ENCODE measurements at regions not wholly inside any gene's neighbourhood (a gene's known extent, or its start where the extent isn't known, plus 50 kb on each side); places are given as distances from the start of the nearest gene placed in this dataset.

DNA sequence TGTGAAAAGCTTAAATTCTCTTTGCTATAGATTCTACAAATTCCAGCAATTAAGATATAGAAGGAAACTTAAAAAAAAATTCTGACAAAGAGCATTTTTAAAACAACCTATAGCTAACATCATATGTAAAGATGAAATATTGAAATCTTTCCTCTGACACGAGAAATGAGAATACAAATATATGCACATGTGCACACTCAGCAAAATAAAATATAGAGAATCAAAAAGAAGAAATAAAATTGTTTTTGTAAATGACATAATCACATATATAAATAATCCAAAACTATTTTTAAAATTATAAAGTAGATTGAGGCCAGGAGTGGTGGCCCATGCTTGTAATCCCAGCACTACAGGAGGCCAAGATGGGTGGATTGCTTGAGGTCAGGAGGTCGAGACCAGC lies 265.1 kb downstream of the IRX2 start:
- no peaks in the 10 kb centered on the region for H3K4me1 ChIP-seq (ENCODE audit: control insufficient read depth, insufficient read depth, low read length, poor library complexity, severe bottlenecking)
- 63 to 100% methylated on average over 1 of the region's 2 CpGs for WGBS, 2 experiments (ENCODE audit: insufficient coverage in 2 of 2)
- no peak overlapping the region for H3K4me3 ChIP-seq (ENCODE audit: extremely low read depth, insufficient read depth, low read length, poor library complexity, severe bottlenecking)
- H3K27ac ChIP-seq (ENCODE audit: low read depth, low read length, severe bottlenecking): no peak overlapping the region
- no peaks in the 10 kb centered on the region for H3K36me3 ChIP-seq (ENCODE audit: control insufficient read depth, insufficient read depth, low read length)
- peaks cover 11% of the 10 kb centered on the region for H3K9me3 ChIP-seq (ENCODE audit: control insufficient read depth, low read length)

DNA sequence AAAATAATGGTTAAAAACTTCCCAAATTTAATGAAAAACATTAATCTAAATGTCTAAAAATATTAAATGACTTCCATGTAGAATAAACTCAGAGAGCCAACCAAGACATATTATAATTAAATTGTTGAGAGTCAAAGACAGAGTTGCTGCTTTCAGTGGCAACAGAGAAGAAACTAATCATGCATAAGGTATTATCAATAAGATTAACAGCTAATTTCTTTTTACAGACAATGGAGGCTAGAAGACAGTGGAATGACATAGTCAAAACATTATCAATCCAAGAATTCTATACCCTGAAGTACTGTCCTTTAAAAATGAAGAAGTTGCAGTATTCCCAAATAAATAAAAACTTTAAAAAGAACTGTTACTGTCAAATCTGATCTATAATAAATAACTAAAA lies 268.7 kb downstream of the IRX2 start:
- Histone ChIP-seq H3K36me3 (ENCODE audit: control insufficient read depth, insufficient read depth, low read length) (no peaks in the 10 kb centered on the region), H3K9me3 (ENCODE audit: control insufficient read depth, low read length) (peaks cover 11% of the 10 kb centered on the region), H3K27ac (ENCODE audit: low read depth, low read length, severe bottlenecking) (no peak overlapping the region), H3K4me1 (ENCODE audit: control insufficient read depth, insufficient read depth, low read length, poor library complexity, severe bottlenecking) (no peaks in the 10 kb centered on the region), H3K4me3 (ENCODE audit: extremely low read depth, insufficient read depth, low read length, poor library complexity, severe bottlenecking) (no peak overlapping the region)

DNA sequence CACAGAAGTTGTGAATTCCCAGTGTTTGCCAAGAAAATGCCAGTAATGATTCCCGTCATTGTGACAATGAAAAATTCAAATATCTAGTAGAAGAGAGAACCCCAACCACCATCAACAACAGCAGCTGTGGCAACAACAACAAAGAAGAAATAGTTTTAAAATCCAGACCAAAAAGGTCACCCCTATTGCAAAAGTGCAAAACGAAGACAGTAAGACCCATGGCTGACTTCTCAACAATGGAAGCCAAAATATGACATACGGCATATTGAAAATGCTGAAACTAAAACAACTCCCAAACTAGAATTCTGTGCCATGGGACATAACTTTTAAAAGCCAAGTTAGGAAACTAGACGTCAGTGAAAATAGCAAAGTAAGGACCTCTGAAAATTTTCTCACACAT lies 270.6 kb downstream of the IRX2 start:
- WGBS, 2 experiments (ENCODE audit: insufficient coverage in 2 of 2): 77 to 83% methylated on average over 1 to 4 of the region's 4 CpGs
- no peaks in the 10 kb centered on the region for H3K4me1 ChIP-seq (ENCODE audit: control insufficient read depth, insufficient read depth, low read length, poor library complexity, severe bottlenecking)
- no peak overlapping the region for H3K4me3 ChIP-seq (ENCODE audit: extremely low read depth, insufficient read depth, low read length, poor library complexity, severe bottlenecking)
- H3K9me3 ChIP-seq (ENCODE audit: control insufficient read depth, low read length): peaks cover 11% of the 10 kb centered on the region
- H3K27ac ChIP-seq (ENCODE audit: low read depth, low read length, severe bottlenecking): no peak overlapping the region
- no peaks in the 10 kb centered on the region for H3K36me3 ChIP-seq (ENCODE audit: control insufficient read depth, insufficient read depth, low read length)

DNA sequence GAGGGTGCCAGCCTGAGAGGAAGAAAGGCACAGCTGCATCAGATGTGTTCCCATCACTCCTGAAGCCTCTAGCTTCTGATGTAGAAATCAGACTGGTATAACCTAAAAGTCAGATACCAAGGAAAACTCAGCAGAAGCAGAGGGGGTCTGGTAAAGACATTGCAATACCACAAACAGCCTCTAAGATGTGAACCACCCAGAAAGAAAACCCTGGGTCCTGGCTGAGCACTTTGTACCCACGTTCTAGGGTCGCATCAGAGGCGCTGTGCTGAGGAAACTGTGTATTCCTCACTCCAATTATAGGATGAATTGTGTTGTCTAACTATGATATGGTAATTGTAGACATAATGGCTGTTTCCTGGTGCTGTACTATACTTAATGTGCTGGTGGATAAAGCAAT lies 275.6 kb downstream of the IRX2 start:
- no peaks in the 10 kb centered on the region for H3K9me3 ChIP-seq (ENCODE audit: control insufficient read depth, low read length)
- H3K36me3 ChIP-seq (ENCODE audit: control insufficient read depth, insufficient read depth, low read length): no peaks in the 10 kb centered on the region
- no peaks in the 10 kb centered on the region for H3K4me1 ChIP-seq (ENCODE audit: control insufficient read depth, insufficient read depth, low read length, poor library complexity, severe bottlenecking)
- no peak overlapping the region for H3K4me3 ChIP-seq (ENCODE audit: extremely low read depth, insufficient read depth, low read length, poor library complexity, severe bottlenecking)
- H3K27ac ChIP-seq (ENCODE audit: low read depth, low read length, severe bottlenecking): no peak overlapping the region
- WGBS, 2 experiments (ENCODE audit: insufficient coverage in 2 of 2): 81% methylated on average over 3 of the region's 3 CpGs; no CpG with 5 or more reads in 1 of the 2 experiments

DNA sequence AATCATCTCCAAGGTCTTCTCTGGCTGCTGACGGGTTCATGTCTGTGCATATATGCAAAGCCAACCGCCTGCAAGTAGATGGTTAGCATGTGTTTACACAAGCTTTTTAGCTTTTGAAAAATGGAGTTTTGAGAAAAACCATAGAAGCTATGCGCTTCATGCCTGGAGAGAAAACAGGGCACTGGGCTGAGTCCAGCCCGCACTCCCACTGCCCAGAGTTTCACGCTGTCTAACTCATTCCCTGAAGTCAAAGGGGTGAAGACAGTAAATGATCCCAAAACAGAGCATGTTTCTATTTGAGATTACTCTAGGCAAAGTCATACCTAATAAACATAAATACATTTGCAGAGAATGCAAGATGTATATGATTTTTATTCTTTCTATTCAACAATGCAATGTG lies 278.8 kb downstream of the IRX2 start:
- no peaks in the 10 kb centered on the region for H3K4me1 ChIP-seq (ENCODE audit: control insufficient read depth, insufficient read depth, low read length, poor library complexity, severe bottlenecking)
- 76 to 80% methylated on average over 1 to 2 of the region's 5 CpGs for WGBS, 2 experiments (ENCODE audit: insufficient coverage in 2 of 2)
- no peak overlapping the region for H3K27ac ChIP-seq (ENCODE audit: low read depth, low read length, severe bottlenecking)
- no peaks in the 10 kb centered on the region for H3K9me3 ChIP-seq (ENCODE audit: control insufficient read depth, low read length)
- no peaks in the 10 kb centered on the region for H3K36me3 ChIP-seq (ENCODE audit: control insufficient read depth, insufficient read depth, low read length)
- H3K4me3 ChIP-seq (ENCODE audit: extremely low read depth, insufficient read depth, low read length, poor library complexity, severe bottlenecking): no peak overlapping the region

GRCh38 chr5:2471152-2471879 lies 280.2 kb downstream of the IRX2 start:
- Histone ChIP-seq H3K4me3 (ENCODE audit: extremely low read depth, insufficient read depth, low read length, poor library complexity, severe bottlenecking) (no peak overlapping the region), H3K9me3 (ENCODE audit: control insufficient read depth, low read length) (no peaks in the 10 kb centered on the region), H3K4me1 (ENCODE audit: control insufficient read depth, insufficient read depth, low read length, poor library complexity, severe bottlenecking) (no peaks in the 10 kb centered on the region), H3K27ac (ENCODE audit: low read depth, low read length, severe bottlenecking) (no peak overlapping the region), H3K36me3 (ENCODE audit: control insufficient read depth, insufficient read depth, low read length) (no peaks in the 10 kb centered on the region)
- WGBS, 2 experiments (ENCODE audit: insufficient coverage in 2 of 2): 86 to 100% methylated on average over 1 to 3 of the region's 3 CpGs

DNA sequence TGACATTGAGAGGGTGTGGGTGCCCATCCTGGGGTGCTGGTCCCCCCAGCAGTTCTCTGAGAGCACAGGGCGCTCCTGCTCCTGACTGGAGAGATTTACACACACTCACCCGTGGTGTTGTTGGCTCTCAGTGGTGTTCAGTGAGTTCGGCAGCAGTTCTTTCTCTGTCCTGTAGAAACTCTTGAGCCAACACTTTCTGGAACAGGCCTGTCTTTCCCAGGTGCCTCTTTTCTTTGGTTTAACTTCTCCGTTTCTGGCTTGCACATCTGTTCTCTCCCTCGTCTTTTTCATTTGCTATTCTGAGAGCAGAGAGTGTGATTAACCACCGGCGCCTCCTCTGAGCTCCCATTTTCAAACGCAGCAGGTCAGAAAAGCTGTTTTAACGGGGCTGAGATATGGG lies 284.5 kb downstream of the IRX2 start:
- no peaks in the 10 kb centered on the region for H3K9me3 ChIP-seq (ENCODE audit: control insufficient read depth, low read length)
- no peak overlapping the region for H3K27ac ChIP-seq (ENCODE audit: low read depth, low read length, severe bottlenecking)
- no peaks in the 10 kb centered on the region for H3K36me3 ChIP-seq (ENCODE audit: control insufficient read depth, insufficient read depth, low read length)
- WGBS, 2 experiments (ENCODE audit: insufficient coverage in 2 of 2): 78 to 80% methylated on average over 4 to 9 of the region's 9 CpGs
- no peak overlapping the region for H3K4me3 ChIP-seq (ENCODE audit: extremely low read depth, insufficient read depth, low read length, poor library complexity, severe bottlenecking)
- H3K4me1 ChIP-seq (ENCODE audit: control insufficient read depth, insufficient read depth, low read length, poor library complexity, severe bottlenecking): no peaks in the 10 kb centered on the region

- Histone ChIP-seq H3K4me3 (ENCODE audit: extremely low read depth, insufficient read depth, low read length, poor library complexity, severe bottlenecking) (no peak overlapping the region), H3K36me3 (ENCODE audit: control insufficient read depth, insufficient read depth, low read length) (no peaks in the 10 kb centered on the region), H3K9me3 (ENCODE audit: control insufficient read depth, low read length) (no peaks in the 10 kb centered on the region), H3K27ac (ENCODE audit: low read depth, low read length, severe bottlenecking) (no peak overlapping the region), H3K4me1 (ENCODE audit: control insufficient read depth, insufficient read depth, low read length, poor library complexity, severe bottlenecking) (no peaks in the 10 kb centered on the region)
- WGBS, 2 experiments (ENCODE audit: insufficient coverage in 2 of 2): 85 to 94% methylated on average over 5 to 7 of the region's 10 CpGs
Measured at GRCh38 chr5:2465383-2465782, 286.1 kb downstream of the IRX2 start.

GRCh38 chr5:2464141-2464540 lies 287.3 kb downstream of the IRX2 start:
- Histone ChIP-seq H3K9me3 (ENCODE audit: control insufficient read depth, low read length) (no peaks in the 10 kb centered on the region), H3K4me3 (ENCODE audit: extremely low read depth, insufficient read depth, low read length, poor library complexity, severe bottlenecking) (no peak overlapping the region), H3K36me3 (ENCODE audit: control insufficient read depth, insufficient read depth, low read length) (no peaks in the 10 kb centered on the region), H3K27ac (ENCODE audit: low read depth, low read length, severe bottlenecking) (no peak overlapping the region), H3K4me1 (ENCODE audit: control insufficient read depth, insufficient read depth, low read length, poor library complexity, severe bottlenecking) (no peaks in the 10 kb centered on the region)
- WGBS, 2 experiments (ENCODE audit: insufficient coverage in 2 of 2): 87 to 89% methylated on average over 9 of the region's 9 CpGs

DNA sequence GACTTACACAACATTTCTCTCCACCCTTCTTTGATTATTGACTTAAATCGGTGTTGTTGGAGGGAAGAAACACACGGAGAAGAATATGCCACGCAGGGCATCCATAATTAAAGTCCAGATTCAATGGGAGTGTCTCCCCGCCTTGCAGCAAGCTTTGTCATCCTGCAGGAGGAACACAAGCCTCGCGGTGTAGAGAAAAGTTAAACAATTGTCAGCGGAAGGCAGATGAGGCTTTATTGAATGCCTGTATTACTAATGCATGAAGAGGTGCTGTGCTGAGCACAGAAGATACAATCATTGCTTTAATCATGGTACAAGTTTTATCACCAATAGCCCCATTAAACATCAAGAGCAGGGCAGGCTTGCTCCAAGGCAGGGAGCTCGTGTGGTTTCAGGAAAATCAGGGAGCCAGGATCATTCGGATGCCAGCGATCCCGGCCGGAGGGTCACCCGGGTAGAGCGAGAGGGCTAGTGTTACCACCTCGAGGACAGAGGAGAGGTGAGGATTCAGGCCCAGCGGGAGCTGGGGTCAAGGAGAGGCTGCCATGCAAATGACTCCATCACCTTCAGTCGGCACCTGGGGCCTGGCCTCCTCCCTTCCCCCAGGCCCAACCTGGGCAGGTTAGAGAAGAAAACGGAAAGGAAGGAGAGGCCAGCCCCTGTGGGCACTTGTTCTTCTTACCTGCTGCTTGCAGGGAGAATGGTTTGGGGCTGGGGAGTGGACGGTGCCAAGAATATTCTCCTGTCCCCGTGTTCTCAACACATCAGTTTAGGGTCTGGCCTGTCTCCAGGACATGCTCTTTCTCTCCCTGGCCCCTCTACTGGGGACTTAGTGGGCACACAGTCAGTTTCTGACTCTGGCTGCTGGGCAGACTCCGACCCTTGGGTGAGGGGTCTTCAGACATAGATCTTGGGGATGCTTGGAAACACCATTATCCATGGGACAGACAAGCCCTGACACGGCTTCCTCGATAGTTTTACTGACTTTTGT lies 289.5 kb downstream of the IRX2 start:
- H3K27ac ChIP-seq (ENCODE audit: low read depth, low read length, severe bottlenecking): no peak overlapping the region
- 87 to 91% methylated on average over 15 to 17 of the region's 23 CpGs for WGBS, 2 experiments (ENCODE audit: insufficient coverage in 2 of 2)

DNA sequence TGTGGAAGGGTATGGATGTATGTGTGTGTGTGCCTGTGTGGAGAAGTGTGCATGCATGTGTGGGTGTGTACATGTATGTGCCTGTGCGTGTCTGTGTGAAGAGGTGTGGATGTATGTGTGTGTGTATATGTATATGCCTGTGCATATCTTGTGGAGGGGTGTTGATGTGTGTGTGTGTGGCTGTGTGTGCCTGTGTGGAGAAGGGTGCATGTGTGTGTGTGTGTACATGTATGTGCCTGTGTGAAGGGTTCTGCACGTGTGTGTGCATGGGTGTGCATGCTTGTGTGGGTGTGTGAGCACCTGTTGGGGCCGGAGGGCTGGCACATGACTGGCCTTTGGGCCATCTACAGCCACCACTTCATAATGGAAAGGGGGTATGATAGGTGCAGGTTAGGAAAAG lies 291.4 kb downstream of the IRX2 start:
- 91 to 100% methylated on average over 2 to 3 of the region's 3 CpGs for WGBS, 2 experiments (ENCODE audit: insufficient coverage in 2 of 2)
- H3K9me3 ChIP-seq (ENCODE audit: control insufficient read depth, low read length): no peaks in the 10 kb centered on the region
- H3K4me3 ChIP-seq (ENCODE audit: extremely low read depth, insufficient read depth, low read length, poor library complexity, severe bottlenecking): no peak overlapping the region
- no peak overlapping the region for H3K27ac ChIP-seq (ENCODE audit: low read depth, low read length, severe bottlenecking)
- no peaks in the 10 kb centered on the region for H3K4me1 ChIP-seq (ENCODE audit: control insufficient read depth, insufficient read depth, low read length, poor library complexity, severe bottlenecking)
- H3K36me3 ChIP-seq (ENCODE audit: control insufficient read depth, insufficient read depth, low read length): no peaks in the 10 kb centered on the region

More for the DNA sequence above, 289.5 kb downstream of the IRX2 start:
- no peaks in the 10 kb centered on the region for H3K36me3 ChIP-seq (ENCODE audit: control insufficient read depth, insufficient read depth, low read length)
- no peaks in the 10 kb centered on the region for H3K9me3 ChIP-seq (ENCODE audit: control insufficient read depth, low read length)
- no peaks in the 10 kb centered on the region for H3K4me1 ChIP-seq (ENCODE audit: control insufficient read depth, insufficient read depth, low read length, poor library complexity, severe bottlenecking)
- no peak overlapping the region for H3K4me3 ChIP-seq (ENCODE audit: extremely low read depth, insufficient read depth, low read length, poor library complexity, severe bottlenecking)
